K562 (cell line): ENCODE measurements at regions not wholly inside any gene's neighbourhood (a gene's known extent, or its start where the extent isn't known, plus 50 kb on each side); places are given as distances from the start of the nearest gene placed in this dataset.

Experiments
- CBFB ChIP-seq: sonication (generic); formaldehyde crosslinking; IDR thresholded peaks from 2 replicates; pipeline ENCODE4 v1.4.0; 2020; ENCODE audit warnings: mild to moderate bottlenecking, missing genetic modification reagents
- CHCHD3 ChIP-seq: fragments of 250-450 bp; sonication (Bioruptor Pico); IDR thresholded peaks from 2 replicates; pipeline ENCODE4 v2.1.2; 2022; ENCODE audit warnings: mild to moderate bottlenecking
- PURB ChIP-seq: sonication (generic); formaldehyde crosslinking; IDR thresholded peaks from 2 replicates; pipeline ENCODE4 v1.9.0; 2021; ENCODE audit warnings: low read depth, mild to moderate bottlenecking, missing genetic modification reagents
- RFX5 ChIP-seq: IDR thresholded peaks from 2 replicates; pipeline ENCODE4 v1.6.1; 2011; ENCODE audit warnings: low read depth, mild to moderate bottlenecking, improper control_type of control experiment, low read length
- ZBTB43 ChIP-seq: sonication (generic); formaldehyde crosslinking; IDR thresholded peaks from 2 replicates; pipeline ENCODE4 v1.8.0; 2023; ENCODE audit warnings: mild to moderate bottlenecking, missing genetic modification reagents
- ZC3H11A ChIP-seq: IDR thresholded peaks from 2 replicates; pipeline ENCODE4 v1.6.1; 2012; ENCODE audit warnings: low read depth, low read length, improper control_type of control experiment
- TF ChIP-seq, protein P1 (sequence below), 3 experiments: IDR thresholded peaks in 2 of 3; conservative IDR thresholded peaks in 1 of 3; 2 replicates each; pipeline ENCODE4 v1.5.1; 2011 to 2012; ENCODE audit warnings: low read length in 3 of 3, mild to moderate bottlenecking in 3 of 3, control low read depth in 2 of 3, improper control_type of control experiment in 1 of 3, inconsistent platforms in 1 of 3, low read depth in 1 of 3, mixed read lengths in 1 of 3, moderate library complexity in 1 of 3; ENCODE audit not compliant: insufficient read depth in 2 of 3
- TF ChIP-seq, protein P2 (sequence below), 2 experiments: fragments of 450-650 bp; formaldehyde crosslinking in 1 of 2; IDR thresholded peaks; 2 replicates each; pipeline versions ENCODE4 v1.4.0 to v1.6.1; 2014 to 2020; ENCODE audit warnings: mild to moderate bottlenecking in 2 of 2, borderline replicate concordance in 1 of 2, low read depth in 1 of 2

DNA sequence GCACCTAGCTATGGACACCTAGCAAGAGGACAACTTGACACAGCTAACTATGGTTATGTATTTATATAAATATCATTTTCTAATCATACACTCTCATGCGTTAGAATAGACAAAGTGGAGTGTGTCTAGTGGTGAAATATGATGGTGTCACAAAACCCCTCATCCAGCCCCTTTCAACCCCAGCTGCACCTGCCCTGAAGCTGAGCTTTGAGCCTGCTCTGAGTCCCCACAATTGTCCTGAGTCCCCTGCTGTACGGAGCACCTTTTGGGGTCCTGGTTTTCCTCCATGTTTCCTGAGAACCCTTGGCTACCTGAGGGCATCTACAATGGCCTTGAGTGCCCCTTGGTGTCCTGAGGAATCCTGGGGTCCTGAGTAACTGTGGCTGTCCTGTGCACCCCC is 1072.8 kb downstream of the TMEM121 start:
- no peak for TF ChIP-seq CHCHD3 (CRISPR knock-in tag)
- TF ChIP-seq PURB = no peak
- no peak for TF ChIP-seq CBFB (CRISPR knock-in tag)
- no peak for TF ChIP-seq ZC3H11A
- TF ChIP-seq, protein P1, sequence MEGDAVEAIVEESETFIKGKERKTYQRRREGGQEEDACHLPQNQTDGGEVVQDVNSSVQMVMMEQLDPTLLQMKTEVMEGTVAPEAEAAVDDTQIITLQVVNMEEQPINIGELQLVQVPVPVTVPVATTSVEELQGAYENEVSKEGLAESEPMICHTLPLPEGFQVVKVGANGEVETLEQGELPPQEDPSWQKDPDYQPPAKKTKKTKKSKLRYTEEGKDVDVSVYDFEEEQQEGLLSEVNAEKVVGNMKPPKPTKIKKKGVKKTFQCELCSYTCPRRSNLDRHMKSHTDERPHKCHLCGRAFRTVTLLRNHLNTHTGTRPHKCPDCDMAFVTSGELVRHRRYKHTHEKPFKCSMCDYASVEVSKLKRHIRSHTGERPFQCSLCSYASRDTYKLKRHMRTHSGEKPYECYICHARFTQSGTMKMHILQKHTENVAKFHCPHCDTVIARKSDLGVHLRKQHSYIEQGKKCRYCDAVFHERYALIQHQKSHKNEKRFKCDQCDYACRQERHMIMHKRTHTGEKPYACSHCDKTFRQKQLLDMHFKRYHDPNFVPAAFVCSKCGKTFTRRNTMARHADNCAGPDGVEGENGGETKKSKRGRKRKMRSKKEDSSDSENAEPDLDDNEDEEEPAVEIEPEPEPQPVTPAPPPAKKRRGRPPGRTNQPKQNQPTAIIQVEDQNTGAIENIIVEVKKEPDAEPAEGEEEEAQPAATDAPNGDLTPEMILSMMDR (IDR thresholded peaks at IDR 0.05 in 2 of 3, conservative IDR thresholded peaks at IDR 0.05 in 1 of 3; ENCODE audit: insufficient read depth in 2 of 3, low read depth in 1 of 3, low read length in 3 of 3) = no peak
- TF ChIP-seq, protein P2, sequence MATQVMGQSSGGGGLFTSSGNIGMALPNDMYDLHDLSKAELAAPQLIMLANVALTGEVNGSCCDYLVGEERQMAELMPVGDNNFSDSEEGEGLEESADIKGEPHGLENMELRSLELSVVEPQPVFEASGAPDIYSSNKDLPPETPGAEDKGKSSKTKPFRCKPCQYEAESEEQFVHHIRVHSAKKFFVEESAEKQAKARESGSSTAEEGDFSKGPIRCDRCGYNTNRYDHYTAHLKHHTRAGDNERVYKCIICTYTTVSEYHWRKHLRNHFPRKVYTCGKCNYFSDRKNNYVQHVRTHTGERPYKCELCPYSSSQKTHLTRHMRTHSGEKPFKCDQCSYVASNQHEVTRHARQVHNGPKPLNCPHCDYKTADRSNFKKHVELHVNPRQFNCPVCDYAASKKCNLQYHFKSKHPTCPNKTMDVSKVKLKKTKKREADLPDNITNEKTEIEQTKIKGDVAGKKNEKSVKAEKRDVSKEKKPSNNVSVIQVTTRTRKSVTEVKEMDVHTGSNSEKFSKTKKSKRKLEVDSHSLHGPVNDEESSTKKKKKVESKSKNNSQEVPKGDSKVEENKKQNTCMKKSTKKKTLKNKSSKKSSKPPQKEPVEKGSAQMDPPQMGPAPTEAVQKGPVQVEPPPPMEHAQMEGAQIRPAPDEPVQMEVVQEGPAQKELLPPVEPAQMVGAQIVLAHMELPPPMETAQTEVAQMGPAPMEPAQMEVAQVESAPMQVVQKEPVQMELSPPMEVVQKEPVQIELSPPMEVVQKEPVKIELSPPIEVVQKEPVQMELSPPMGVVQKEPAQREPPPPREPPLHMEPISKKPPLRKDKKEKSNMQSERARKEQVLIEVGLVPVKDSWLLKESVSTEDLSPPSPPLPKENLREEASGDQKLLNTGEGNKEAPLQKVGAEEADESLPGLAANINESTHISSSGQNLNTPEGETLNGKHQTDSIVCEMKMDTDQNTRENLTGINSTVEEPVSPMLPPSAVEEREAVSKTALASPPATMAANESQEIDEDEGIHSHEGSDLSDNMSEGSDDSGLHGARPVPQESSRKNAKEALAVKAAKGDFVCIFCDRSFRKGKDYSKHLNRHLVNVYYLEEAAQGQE (IDR thresholded peaks at IDR 0.05; ENCODE audit: borderline replicate concordance) = no peak
- TF ChIP-seq, protein P2 (CRISPR knock-in tag; IDR thresholded peaks at IDR 0.05; ENCODE audit: low read depth) = no peak
- TF ChIP-seq ZBTB43 (CRISPR knock-in tag) = no peak
- no peak for TF ChIP-seq RFX5
